HG03045 (cell line): ENCODE measurements at regions not wholly inside any gene's neighbourhood (a gene's known extent, or its start where the extent isn't known, plus 50 kb on each side); places are given as distances from the start of the nearest gene placed in this dataset.

Experiments used
- ATAC-seq: cut with Tn5 transposase; IDR thresholded peaks from one replicate; pipeline ENCODE4 v1.9.1; 2021; ENCODE audit warnings: mild to moderate bottlenecking, moderate library complexity; ENCODE audit not compliant: unreplicated experiment

DNA sequence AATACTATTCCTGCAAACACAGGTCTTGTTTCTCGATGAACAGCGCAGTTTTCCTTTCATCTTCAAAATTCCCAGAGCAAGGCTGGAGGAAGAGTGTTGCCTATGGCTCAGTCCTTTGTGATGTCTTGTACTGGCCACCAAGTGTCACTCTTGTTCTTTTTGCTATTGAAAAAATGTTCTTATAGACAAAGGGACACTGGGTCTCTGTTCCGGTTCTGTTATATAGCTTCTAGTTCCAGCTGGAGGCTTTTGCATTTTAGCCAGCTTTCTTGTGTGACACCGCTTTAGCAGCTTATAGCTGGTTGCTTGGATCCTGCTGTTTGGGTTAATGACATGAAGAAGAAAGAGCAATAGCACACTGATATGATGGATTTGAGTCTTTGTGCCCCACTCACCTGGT is 343.7 kb upstream of the KCNN2 start:
- no peak for ATAC-seq

DNA sequence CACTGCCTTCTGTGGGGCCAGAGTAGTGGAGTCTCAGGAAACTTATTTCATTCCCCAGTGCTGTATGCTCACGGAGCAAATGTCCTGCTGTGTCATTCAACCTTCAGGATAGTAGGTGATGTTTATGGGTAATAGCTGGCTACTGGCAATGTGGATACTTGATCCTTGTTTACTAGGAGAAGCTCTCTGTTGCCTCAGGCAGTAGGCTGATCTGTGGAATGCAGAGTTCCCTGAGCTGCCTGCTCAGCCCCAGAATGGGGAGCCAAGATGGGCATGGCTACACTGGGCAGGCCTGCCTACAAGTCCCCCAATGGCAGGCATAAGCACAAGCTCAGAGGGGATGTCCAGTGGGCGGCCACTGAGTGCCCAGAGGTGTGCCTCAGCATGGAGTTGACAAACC is 323.1 kb upstream of the KCNN2 start:
- ATAC-seq = no peak

DNA sequence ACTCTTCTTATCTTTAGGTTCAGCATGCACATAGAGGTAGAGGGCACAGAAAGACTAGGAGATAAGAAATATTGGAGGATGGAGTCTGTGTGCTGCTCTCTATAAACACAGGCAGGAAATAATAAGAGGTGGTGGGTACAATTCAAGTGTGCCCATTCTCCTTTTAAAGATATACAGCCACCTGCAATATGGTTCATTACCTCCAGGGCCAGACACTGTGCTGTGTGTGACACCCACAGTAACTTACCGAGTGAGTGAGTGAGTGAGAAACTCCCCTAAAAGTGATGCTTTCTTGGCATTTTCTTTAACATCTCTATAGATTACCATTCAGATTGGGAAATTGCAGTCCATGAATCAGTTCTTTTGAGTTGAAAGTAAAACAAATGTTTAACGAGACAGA is 311.8 kb upstream of the KCNN2 start:
- ATAC-seq = no peak

DNA sequence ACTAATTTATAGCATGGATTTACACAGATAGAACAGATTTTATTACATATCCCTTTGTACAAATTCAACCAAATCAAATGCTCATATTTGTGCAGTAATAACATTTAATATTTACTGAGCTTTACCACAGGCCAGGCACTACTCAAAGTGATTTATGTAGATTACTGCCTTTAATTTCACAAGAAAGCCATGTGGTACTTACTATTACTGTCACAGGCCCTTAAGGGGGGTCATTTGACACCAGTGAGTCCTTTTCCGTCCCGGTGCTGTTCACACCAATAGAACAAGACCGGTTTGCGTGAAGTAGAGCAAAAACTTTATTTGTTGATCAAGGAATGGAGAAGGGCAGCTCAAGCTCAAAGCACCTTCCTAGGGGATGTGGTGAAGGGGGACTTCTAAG is 308.5 kb upstream of the KCNN2 start:
- no peak for ATAC-seq

DNA sequence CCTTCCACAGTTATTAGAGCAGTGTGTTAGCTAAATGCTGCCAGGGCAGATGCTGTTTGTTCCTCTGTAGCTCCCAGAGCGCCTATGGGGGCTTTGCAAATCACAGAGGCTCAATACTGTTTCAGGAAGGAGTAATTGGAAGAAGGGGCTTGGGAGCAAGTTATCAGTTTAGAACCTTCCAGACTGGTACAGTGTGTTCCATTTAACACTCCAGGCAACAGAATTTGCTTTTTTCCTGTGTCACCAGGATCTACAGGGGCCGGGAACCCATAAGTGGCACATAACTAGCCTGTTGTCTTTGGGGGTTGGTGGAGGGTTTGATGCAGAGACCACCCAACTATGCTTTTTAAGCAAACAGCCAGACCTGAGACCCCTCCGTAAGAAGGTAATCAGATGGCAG is 307.3 kb upstream of the KCNN2 start:
- no peak for ATAC-seq

DNA sequence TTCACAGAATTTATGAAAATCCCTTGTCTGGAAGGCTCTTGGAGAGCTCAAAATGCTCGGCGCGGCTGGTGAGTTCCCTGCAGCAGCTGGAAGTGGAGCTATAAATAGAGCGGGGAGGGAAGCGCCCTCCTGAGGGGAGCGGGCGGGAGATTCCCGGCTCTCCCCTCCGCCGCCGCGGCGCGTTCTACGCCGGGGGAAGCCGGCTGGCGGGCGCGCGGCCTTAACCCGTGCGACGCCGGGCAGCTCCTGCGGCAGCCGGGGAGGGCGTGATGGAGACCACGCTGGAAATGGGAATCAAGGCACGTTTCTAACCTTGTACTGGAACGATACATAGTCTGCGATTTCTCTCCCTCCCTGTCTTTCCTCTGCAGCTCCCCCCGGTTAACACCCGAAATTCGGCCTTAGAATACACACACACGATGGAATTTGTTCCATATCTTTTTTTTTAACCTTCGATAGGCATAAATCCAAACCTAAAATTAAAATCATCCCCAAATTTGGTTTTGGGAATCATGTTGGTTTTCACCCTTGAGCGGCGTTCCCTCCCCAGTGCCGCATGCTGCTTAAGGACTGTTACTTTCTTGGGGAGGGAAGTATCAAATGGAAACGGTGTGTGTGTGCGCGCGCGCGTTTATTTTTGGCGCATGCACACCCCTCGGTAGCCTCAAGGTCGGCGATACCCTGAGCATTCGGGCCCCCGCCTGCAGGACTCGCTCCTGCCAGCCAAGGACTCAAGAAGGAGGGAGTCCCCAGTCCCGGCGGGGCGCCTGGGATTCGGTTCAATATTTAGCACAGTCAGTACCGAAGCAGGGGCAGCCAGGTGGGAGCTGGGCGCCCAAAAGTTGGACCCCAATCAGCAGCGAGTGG is 306.3 kb upstream of the KCNN2 start:
- ATAC-seq = no peak

DNA sequence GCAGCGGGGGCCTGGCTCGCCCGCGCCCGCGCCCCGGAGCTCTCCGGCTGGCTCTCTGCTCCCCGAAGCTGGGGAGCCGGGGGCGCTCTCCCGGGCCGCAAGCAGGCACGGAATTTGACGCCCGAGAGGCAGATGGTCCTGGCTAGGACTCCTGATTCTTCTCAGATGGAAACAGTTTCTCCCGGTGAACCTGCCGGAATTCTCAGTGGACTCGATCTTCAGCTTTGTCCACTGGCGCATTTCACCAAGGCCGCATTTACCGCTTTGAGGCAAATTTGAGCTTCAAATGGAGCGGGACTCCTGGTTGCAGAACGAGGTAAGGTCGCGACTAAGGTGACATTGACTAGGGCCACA is 305.7 kb upstream of the KCNN2 start:
- ATAC-seq = no peak

DNA sequence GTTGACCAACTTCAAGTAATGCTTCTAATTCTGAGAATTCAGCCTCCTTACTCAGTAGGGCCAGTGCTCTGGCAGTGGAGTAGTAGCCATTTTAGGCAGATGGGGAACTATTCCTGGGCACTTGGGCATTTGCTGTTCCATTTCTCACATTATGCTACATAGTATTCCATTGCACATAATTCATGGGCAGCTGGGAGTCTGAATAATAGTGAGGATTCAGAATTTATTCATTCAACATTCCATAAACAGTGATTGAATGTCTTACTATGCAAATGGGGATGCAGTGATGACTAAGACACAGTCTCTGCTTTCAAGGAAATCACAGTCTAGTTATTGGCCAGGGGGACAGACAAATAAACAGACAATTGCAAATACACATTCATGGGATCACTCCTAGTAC is 301.0 kb upstream of the KCNN2 start:
- no peak for ATAC-seq

DNA sequence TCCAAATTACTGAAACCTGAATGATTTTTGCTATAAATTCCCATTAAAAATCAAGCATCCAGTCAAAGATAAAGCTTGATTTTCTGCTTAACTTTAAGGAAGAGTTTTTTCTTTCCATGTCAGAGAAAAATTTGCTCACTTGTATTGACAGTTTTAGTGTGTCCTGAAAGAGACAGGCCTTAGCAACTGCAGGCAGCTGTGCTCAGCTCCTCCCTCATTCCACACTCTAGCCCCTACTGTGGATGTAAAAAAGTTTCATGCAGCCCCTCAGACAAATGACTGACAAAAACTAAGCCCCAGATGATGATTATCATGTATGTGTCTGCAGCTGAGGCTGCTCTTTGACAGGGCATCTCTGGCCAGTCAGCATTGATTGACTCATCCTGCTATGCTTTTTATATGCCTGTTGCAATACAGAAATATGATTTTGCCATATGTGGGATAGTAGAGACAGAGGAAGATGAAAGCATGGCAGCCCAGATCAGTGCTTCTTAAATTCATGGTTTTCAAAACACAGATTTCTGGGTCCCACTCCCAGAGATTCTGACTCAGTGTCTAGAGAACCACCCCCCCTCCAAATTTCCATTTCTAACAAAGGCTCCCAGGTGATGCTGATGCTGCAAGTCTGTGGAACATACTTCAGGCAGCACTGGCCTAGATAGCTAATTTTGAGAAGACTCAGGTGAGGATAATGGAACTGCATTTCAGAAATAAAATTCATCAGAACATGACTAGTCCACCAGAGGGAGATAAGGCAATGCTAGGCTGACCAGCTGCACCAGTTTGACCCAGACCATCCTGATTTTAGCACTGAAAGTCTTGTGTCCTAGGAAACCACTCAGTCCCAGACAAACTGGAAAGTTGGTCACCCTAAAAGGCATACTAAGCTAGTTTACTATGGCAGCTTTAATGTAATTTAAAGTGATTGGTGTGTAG is 298.7 kb upstream of the KCNN2 start:
- no peak for ATAC-seq

DNA sequence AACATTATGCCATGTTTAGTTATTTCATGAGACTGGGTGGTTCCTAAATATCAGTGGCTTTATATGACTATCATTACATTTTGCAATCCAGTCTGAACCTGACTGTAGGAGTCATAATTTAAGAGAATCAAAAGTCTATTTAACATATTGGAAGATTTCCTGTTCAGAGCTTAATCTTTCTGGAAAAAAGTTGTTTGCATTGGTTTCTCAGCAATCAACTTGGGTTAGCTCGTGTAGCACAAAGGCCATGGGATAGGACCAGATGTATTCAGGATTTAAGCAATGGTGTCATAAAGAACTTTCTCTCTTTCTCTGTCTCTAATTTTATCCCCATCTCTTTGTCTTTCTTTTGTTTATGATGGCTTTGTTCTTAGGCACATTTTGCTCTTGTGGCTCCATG is 296.0 kb upstream of the KCNN2 start:
- no peak for ATAC-seq

DNA sequence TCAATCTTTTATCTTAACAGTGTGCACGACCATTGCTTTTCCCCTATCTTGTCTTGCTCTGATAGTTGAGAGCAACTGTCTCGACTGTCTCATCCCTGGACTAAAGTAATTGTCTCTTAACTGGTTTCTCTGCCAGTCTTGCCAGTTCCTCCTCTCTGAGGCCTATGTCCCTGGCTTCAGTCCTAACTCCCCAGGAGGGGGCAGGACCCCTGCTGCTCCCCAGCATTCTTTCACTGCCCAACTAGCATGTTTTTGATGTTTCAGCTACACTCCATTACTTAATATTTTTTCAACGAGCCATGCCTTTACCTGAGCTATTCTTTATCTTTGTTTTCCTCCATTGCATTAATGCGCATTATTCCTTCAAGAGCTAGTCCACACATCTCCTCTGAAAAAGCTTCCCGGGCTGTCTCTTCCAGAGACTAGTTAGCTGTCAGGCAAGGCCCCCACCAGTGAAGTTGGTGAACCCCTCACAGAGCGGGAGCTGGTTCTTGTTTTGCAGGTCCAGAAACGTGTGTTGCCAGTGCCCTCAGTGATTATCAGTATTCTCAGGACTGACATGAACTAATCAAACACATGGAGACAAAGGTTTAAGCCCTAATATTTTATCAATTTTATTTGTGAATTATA is 291.7 kb upstream of the KCNN2 start:
- no peak for ATAC-seq

DNA sequence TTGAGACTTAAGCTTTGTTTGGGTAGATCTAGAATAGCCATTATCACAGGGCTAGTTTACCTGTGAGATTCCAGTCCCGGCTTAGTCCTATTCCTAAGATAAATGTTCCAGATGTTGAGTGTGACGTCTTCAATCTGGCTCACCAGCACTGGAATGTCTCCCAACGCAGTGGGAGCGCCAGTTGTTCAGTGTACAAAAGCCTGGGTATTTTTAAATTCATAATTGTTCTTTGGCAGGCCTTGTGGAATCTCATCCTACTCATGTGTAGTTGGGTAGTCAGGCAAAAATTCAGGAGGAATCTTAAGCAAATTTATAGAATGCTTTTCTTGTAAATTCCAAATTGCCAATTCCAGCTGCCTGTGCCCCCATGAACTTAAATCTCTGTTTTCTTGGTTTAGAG is 272.6 kb upstream of the KCNN2 start:
- ATAC-seq = no peak

DNA sequence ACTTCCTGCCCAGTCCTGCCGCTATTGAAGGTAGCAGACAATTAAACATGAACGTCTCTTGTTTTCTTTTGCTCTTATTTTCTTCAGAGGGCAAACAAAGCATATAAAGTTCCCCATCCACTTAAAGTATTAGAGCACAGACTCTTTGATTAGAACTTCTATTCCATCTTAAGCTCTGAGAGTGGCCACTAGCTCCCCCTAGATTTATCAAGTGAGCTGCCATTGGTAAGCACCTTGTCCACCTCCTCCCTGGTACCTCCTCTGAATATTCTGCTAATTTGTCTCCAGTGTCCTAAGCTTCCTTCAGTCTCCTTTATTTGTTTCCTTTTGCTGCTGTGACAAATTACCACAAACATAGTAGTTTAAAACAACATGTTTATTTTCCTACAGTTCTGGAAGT is 264.3 kb upstream of the KCNN2 start:
- no peak for ATAC-seq

DNA sequence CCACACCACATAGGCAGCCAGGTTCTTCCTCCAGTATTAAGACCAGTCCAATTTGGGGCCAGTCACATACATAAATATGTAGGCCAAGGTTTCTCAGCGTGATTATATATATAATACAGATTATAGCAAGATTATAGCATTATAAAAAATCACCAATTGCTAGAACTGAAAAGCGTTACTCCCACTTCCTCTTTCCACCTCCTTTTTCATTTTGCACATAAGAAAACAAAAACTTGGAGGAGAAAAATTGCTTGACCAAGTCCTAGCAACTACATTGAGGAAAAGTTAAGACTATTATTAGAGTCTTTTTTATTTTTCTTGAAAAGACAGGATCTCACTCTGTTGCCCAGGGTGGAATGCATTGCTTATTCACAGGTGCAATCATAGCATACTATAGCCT is 262.7 kb upstream of the KCNN2 start:
- no peak for ATAC-seq

DNA sequence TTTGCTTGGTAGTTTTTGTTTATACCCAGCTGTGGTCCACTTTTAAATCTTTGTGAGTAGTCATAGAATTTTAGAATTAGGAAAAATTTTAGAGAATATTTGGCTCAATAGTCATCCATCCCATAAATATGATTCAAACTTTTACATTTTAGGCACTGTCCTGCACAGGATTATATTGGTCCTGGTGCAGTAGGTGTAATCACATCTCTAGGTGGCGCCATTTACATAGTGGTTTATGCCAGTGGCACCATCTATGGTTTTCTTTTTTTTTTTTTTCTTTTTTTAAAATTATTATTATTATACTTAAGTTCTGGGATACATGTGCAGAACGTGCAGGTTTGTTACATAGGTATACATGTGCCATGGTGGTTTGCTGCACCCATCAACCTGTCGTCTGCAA is 260.7 kb upstream of the KCNN2 start:
- no peak for ATAC-seq

DNA sequence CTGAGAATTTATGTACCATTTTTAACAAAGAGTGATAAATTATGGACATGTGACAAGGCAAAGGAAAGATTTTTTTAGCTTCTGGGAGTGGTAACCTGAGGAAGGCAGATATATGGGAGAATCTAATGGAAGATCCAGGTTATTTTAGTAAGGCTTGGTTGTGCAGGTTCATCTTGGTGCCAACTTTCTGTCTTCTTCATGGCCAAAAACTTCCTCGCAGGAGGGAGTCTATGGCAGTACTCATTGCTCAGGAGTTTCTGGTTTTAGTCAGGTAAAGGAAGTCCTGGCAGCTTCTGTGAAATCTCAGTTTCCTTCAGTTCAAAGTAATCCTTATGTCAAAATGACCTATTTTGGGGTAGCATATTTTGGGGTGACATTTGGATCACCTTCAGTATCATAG is 248.3 kb upstream of the KCNN2 start:
- no peak for ATAC-seq

DNA sequence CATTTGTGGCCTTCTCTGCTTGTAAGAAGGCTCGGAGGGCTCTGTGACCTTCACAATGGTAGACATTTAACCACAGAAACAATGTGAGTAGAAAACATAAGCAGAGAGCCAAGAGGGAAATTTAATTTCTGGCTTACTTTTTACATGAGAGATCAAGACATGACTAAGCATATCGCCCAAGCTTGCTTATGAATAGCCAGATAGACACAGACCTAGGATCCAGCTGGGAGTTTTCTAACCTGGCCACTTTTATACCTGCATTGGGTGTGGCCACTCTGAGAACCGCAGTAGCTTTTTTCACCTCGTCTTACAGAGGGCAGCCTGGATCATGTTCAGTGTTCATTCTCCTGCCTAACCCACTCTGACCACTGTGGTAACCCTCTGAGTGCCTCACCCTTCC is 244.9 kb upstream of the KCNN2 start:
- ATAC-seq = no peak

DNA sequence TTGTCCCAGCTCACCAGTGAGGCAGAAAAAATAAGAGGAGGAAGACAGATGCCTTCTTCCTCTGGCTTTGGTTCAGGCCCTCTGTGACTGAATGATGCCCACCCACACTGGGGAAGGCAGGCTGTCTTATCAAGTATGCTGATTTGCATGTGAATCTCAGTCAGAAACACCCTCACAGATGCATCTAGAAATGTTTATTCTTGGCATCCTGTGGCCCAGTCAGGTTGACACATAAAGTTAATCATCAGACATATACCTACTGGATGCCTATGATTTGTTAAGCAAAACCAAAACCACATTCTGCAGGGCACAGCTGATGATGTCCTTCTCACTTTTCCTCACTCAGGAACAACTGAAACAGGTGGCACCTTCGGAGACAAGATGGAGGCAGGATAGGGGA is 243.4 kb upstream of the KCNN2 start:
- no peak for ATAC-seq

DNA sequence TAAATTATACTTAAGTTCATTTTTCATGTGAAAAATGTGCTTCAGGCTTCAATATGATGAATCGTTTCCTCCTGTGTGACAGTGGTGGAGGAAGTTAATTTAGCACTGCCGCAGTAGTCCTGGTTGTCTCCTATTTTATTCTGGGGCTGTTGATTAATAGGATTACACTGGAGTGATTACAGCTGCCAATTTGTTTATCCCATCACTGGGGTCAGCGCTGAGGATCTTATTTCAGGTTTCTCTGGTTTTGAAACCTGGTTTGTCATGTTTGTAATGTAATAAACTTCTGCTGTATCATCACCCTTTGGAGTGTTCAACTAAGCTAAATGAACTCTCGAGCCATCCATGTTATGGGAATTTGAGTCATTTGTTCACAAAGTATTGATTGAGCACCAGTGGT is 241.7 kb upstream of the KCNN2 start:
- no peak for ATAC-seq

DNA sequence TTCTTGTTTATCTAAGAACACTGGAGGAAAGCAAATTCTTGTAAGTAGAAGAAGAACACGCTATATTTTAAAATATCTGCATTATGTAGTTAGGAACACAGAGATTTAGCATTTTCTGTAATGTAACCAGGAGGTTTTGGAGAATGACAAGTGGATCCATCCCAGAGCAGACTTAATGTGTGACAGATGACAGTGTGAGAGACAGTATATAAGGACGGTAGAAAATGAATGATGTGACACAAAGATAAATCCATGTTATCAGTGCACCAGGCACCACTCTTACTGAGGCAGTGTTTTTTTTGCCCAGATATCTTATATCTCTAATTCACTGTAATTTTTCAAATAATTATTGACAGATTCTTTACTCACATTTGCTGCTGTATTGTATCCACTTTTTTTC is 239.0 kb upstream of the KCNN2 start:
- ATAC-seq = no peak

DNA sequence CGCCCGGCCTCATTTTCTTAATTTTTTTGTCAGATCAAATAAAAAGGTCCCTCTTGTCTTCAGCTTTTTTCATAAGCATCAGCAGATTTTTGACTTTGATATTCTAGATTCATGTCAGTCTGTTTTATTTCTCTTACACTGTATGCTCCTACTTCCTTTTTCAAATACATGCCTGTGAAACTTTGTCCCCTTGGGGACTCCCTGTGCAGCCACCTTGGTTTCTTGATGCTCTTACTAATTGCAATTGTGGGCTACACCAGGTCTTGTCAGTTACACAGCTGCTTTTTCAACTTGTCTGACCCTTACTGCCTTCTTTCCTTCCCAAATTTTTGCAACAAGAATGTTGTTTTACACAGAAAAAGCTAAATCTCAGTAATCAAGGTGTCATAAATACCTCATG is 238.2 kb upstream of the KCNN2 start:
- no peak for ATAC-seq

DNA sequence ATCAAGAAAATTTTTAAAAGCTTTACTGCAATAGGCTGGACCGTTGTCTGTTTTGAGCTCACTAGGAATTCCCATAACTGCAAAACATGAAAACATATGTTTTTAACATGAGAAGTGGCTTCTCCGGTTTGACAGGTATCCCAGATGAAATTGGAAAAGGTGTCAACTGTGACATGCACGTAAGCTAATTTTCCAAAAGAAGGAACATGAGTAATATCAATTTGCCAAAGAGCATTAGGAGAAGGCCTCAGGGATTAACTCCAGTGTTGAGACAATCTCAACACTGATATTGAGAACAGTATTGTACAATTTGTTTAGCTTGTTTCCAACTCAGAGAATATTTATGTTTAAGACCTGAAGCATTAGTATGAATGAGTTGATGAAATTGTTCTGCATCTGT is 215.5 kb upstream of the KCNN2 start:
- ATAC-seq = no peak
